Parathyroid adenoma (tissue), 2 donors: ENCODE measurements at regions not wholly inside any gene's neighbourhood (a gene's known extent, or its start where the extent isn't known, plus 50 kb on each side); places are given as distances from the start of the nearest gene placed in this dataset.

Experiments used
- H2AFZ ChIP-seq: fragments of 300-600 bp; sonication (generic); one replicate; pipeline ENCODE4 v1.7.0; 2017; ENCODE audit warnings: antibody characterized with exemption, mild to moderate bottlenecking
- H3K27ac ChIP-seq: fragments of 300-600 bp; sonication (generic); one replicate; pipeline ENCODE4 v1.7.0; 2017
- H3K27me3 ChIP-seq: fragments of 300-600 bp; sonication (generic); one replicate; pipeline ENCODE4 v1.7.0; 2017; ENCODE audit warnings: low read length; ENCODE audit not compliant: control insufficient read depth, insufficient read depth
- H3K36me3 ChIP-seq: fragments of 300-600 bp; sonication (generic); one replicate; pipeline ENCODE4 v1.7.0; 2017; ENCODE audit warnings: low read length; ENCODE audit not compliant: control insufficient read depth, insufficient read depth
- H3K4me1 ChIP-seq: fragments of 300-600 bp; sonication (generic); one replicate; pipeline ENCODE4 v1.7.0; 2017; ENCODE audit warnings: control low read depth
- H3K4me2 ChIP-seq: fragments of 300-600 bp; sonication (generic); one replicate; pipeline ENCODE4 v1.7.0; 2017; ENCODE audit warnings: low read length
- H3K4me3 ChIP-seq: fragments of 300-600 bp; sonication (generic); one replicate; pipeline ENCODE4 v1.7.0; 2017; ENCODE audit warnings: low read depth, low read length
- H3K79me2 ChIP-seq: fragments of 300-600 bp; sonication (generic); one replicate; pipeline ENCODE4 v1.7.0; 2017; ENCODE audit warnings: control low read depth
- H3K9ac ChIP-seq: fragments of 300-600 bp; sonication (generic); one replicate; pipeline ENCODE4 v1.7.0; 2017; ENCODE audit warnings: mild to moderate bottlenecking
- H3K9me3 ChIP-seq: fragments of 300-600 bp; sonication (generic); one replicate; pipeline ENCODE4 v1.7.0; 2017; ENCODE audit warnings: low read length; ENCODE audit not compliant: control insufficient read depth
- CTCF ChIP-seq: fragments of 300-600 bp; sonication (generic); IDR thresholded peaks from one replicate; pipeline ENCODE4 v1.7.0; 2017; ENCODE audit warnings: antibody characterized with exemption, mild to moderate bottlenecking
- donor health status: primary hyperparathyroidism.

- Histone ChIP-seq H3K4me3 (no peak overlapping the region), H2AFZ (no peak overlapping the region), H3K27ac (no peak overlapping the region), H3K9ac (no peak overlapping the region), H3K4me2 (no peak overlapping the region), H3K27me3 (no peaks in the 10 kb centered on the region), H3K4me1 (peaks cover 7% of the 10 kb centered on the region), H3K36me3 (no peaks in the 10 kb centered on the region), H3K79me2 (no peaks in the 10 kb centered on the region), H3K9me3 (no peaks in the 10 kb centered on the region)
- TF ChIP-seq CTCF = no peak
Observed at GRCh38 chr6:9143140-9143539, 707.8 kb upstream of the SLC35B3 start.

- Histone ChIP-seq H3K27ac (peak overlapping the region; percentile 10), H2AFZ (peak overlapping the region; percentile 24), H3K4me3 (no peak overlapping the region), H3K79me2 (no peaks in the 10 kb centered on the region), H3K36me3 (no peaks in the 10 kb centered on the region), H3K9ac (no peak overlapping the region), H3K27me3 (no peaks in the 10 kb centered on the region), H3K9me3 (no peaks in the 10 kb centered on the region), H3K4me2 (no peak overlapping the region), H3K4me1 (peaks cover 7% of the 10 kb centered on the region)
- TF ChIP-seq CTCF = no peak
Observed at GRCh38 chr6:9140951-9141460, 705.7 kb upstream of the SLC35B3 start.

GRCh38 chr6:9140172-9140571, 704.8 kb upstream of the SLC35B3 start:
- Histone ChIP-seq H3K9ac (no peak overlapping the region), H3K27ac (peak overlapping the region; percentile 10)

GRCh38 chr6:9139746-9140145, 704.4 kb upstream of the SLC35B3 start:
- Histone ChIP-seq H3K4me2 (peak overlapping the region; percentile 56), H3K9ac (no peak overlapping the region)

More at GRCh38 chr6:9140172-9140571, 704.8 kb upstream of the SLC35B3 start:
- no peak for TF ChIP-seq CTCF
- no peaks in the 10 kb centered on the region for H3K79me2 ChIP-seq
- H3K9me3 ChIP-seq = no peaks in the 10 kb centered on the region
- H3K4me3 ChIP-seq = no peak overlapping the region
- H3K4me1 ChIP-seq = peaks cover 7% of the 10 kb centered on the region
- no peaks in the 10 kb centered on the region for H3K36me3 ChIP-seq
- peak overlapping the region; percentile 56 for H3K4me2 ChIP-seq
- peak overlapping the region; percentile 9 for H2AFZ ChIP-seq
- H3K27me3 ChIP-seq = no peaks in the 10 kb centered on the region

More at GRCh38 chr6:9139746-9140145, 704.4 kb upstream of the SLC35B3 start:
- H3K4me1 ChIP-seq = peaks cover 7% of the 10 kb centered on the region
- H3K27me3 ChIP-seq = no peaks in the 10 kb centered on the region
- no peaks in the 10 kb centered on the region for H3K36me3 ChIP-seq
- peak overlapping the region; percentile 10 for H3K27ac ChIP-seq
- TF ChIP-seq CTCF = no peak
- H3K79me2 ChIP-seq = no peaks in the 10 kb centered on the region
- H3K9me3 ChIP-seq = no peaks in the 10 kb centered on the region
- peak overlapping the region; percentile 9 for H2AFZ ChIP-seq
- H3K4me3 ChIP-seq = no peak overlapping the region
